ENCODE measurements at regions not wholly inside any gene's neighbourhood (a gene's known extent, or its start where the extent isn't known, plus 50 kb on each side); places are given as distances from the start of the nearest gene placed in this dataset.

GRCh38 chr5:155753943-155754581 lies 572.9 kb upstream of the SGCD start:
- DNase-seq: no peak
- ATAC-seq: no peak
- no peaks in the 10 kb centered on the region for H3K9me3 ChIP-seq (ENCODE audit: control insufficient read depth, low read length, poor library complexity, severe bottlenecking)
- Mint-ChIP-seq H3K27me3 (no peaks in the 10 kb centered on the region), H3K4me1 (no peaks in the 10 kb centered on the region), H3K4me3 (no peak overlapping the region), H3K27ac (no peak overlapping the region), H3K36me3 (ENCODE audit: low read depth) (peaks cover 2% of the 10 kb centered on the region)

- ATAC-seq (no peak), DNase-seq (no peak)
- H3K9me3 ChIP-seq (ENCODE audit: control insufficient read depth, low read length, poor library complexity, severe bottlenecking): no peaks in the 10 kb centered on the region
- Mint-ChIP-seq H3K4me1 (no peaks in the 10 kb centered on the region), H3K27ac (no peak overlapping the region), H3K27me3 (no peaks in the 10 kb centered on the region), H3K4me3 (no peak overlapping the region), H3K36me3 (ENCODE audit: low read depth) (no peaks in the 10 kb centered on the region)
Measured at GRCh38 chr5:155759252-155759651, 567.7 kb upstream of the SGCD start.

DNA sequence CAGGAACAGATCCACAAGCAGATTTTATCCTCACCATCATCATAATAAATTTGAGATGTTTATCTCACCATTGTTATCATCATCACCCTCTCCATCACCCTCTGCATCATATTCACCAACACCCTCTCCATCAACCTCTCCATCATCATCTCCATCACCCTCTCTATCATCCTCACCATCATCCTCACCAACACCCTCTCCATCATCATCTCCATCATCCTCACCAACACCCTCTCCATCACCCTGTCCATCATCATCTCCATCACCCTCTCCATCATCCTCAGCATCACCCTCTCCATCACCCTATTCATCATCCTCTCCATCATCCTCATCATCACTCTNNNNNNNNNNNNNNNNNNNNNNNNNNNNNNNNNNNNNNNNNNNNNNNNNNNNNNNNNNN lies 567.0 kb upstream of the SGCD start:
- ATAC-seq: no peak
- no peaks in the 10 kb centered on the region for H3K9me3 ChIP-seq (ENCODE audit: control insufficient read depth, low read length, poor library complexity, severe bottlenecking)
- H3K27ac Mint-ChIP-seq: no peak overlapping the region
- no peak overlapping the region for H3K4me3 Mint-ChIP-seq
- H3K36me3 Mint-ChIP-seq (ENCODE audit: low read depth): no peaks in the 10 kb centered on the region
- DNase-seq: no peak
- no peaks in the 10 kb centered on the region for H3K27me3 Mint-ChIP-seq
- no peaks in the 10 kb centered on the region for H3K4me1 Mint-ChIP-seq

GRCh38 chr5:155761502-155761901 lies 565.5 kb upstream of the SGCD start:
- H3K9me3 ChIP-seq (ENCODE audit: control insufficient read depth, low read length, poor library complexity, severe bottlenecking): no peaks in the 10 kb centered on the region
- Mint-ChIP-seq H3K27ac (no peak overlapping the region), H3K27me3 (no peaks in the 10 kb centered on the region), H3K4me3 (no peak overlapping the region), H3K4me1 (no peaks in the 10 kb centered on the region), H3K36me3 (ENCODE audit: low read depth) (no peaks in the 10 kb centered on the region)
- no peak for DNase-seq
- ATAC-seq: no peak

DNA sequence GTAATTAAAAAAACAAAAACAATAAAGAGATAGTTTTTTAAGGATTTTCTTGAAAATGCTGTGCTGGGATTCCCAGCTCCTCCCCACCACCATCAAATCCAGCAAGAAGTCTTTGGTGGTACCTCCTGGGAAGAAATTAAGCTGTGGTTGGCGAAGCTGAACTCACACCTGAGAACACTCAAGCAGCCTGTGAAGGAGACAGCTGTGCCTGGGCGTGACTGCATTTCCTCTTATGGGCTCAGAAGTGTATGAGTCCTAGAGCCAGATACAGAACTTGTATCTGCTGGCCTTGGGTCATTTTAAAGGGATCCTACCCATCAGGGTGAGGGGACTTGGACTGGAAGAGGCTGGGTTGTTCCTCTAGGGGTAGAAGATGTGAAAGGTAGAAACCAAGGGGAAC lies 561.2 kb upstream of the SGCD start:
- DNase-seq (no peak), ATAC-seq (no peak)
- no peaks in the 10 kb centered on the region for H3K9me3 ChIP-seq (ENCODE audit: control insufficient read depth, low read length, poor library complexity, severe bottlenecking)
- no peak overlapping the region for H3K27ac Mint-ChIP-seq
- no peaks in the 10 kb centered on the region for H3K36me3 Mint-ChIP-seq (ENCODE audit: low read depth)
- H3K4me3 Mint-ChIP-seq: no peak overlapping the region
- H3K27me3 Mint-ChIP-seq: peaks cover 5% of the 10 kb centered on the region
- H3K4me1 Mint-ChIP-seq: no peaks in the 10 kb centered on the region

DNA sequence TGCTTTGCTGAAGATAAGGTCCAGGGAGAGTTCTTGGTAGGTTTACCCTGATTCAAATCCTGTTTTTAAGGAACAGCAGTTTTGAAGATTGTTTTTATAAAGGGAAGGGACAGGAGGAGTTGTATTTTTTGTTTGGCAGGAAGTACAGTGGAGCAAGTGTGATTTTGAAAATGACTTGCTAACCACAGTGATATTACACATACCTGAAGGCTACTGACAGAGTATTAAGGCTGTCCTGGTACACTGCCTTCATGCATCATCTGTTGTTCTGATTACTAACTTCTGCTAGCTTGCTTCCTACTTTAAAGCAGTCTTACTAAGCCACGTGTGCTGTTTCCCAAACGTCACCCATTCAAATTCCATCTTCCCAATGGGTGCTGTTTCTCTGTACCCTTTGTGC lies 559.5 kb upstream of the SGCD start:
- Mint-ChIP-seq H3K4me1 (no peaks in the 10 kb centered on the region), H3K27ac (no peak overlapping the region), H3K4me3 (no peak overlapping the region), H3K36me3 (ENCODE audit: low read depth) (no peaks in the 10 kb centered on the region), H3K27me3 (peaks cover 5% of the 10 kb centered on the region)
- DNase-seq (no peak), ATAC-seq (no peak)
- no peaks in the 10 kb centered on the region for H3K9me3 ChIP-seq (ENCODE audit: control insufficient read depth, low read length, poor library complexity, severe bottlenecking)

DNA sequence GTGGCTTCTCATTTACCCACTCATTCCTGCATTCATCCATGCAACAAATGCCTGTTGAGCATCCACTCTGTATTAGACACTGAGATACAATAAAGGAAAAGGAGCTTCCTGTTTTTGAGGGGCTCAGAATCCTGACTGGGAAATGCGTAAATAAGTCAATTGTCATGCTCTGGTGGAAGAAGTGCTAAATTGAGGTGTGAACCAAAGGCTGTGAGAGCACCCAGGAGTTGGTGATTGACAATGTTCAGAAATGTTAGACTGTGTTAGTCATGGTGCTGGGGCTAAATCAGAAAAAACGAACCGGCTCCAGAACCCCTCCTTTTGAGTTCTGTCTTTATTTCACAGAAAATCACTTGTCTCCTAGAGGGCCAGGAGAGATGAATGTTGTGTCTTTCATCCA lies 558.6 kb upstream of the SGCD start:
- H3K27ac Mint-ChIP-seq: no peak overlapping the region
- H3K27me3 Mint-ChIP-seq: peaks cover 5% of the 10 kb centered on the region
- ATAC-seq: no peak
- H3K9me3 ChIP-seq (ENCODE audit: control insufficient read depth, low read length, poor library complexity, severe bottlenecking): no peaks in the 10 kb centered on the region
- H3K4me1 Mint-ChIP-seq: no peaks in the 10 kb centered on the region
- no peaks in the 10 kb centered on the region for H3K36me3 Mint-ChIP-seq (ENCODE audit: low read depth)
- DNase-seq: no peak
- H3K4me3 Mint-ChIP-seq: no peak overlapping the region

GRCh38 chr5:155772009-155772662 lies 554.8 kb upstream of the SGCD start:
- ATAC-seq: no peak
- no peaks in the 10 kb centered on the region for H3K9me3 ChIP-seq (ENCODE audit: control insufficient read depth, low read length, poor library complexity, severe bottlenecking)

DNA sequence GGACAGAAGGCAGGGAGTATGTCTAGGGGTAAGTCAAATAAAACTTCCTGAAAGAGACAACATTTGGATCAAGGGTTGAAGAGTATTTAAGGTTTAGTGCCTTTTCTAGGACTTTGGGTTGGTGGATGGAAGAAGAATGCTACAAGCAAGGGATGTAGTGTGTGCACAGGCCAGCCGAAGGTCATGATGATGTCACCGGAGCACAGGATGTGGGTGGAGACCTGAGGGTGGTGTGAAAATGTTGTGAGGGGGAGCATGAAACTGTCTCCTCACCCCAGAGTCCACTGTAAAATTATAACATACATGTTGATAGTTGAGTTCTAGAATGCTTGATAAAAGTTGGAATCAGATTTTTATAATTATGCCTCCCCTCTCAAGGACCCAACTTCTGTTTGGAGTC lies 553.3 kb upstream of the SGCD start:
- H3K36me3 Mint-ChIP-seq (ENCODE audit: low read depth): no peaks in the 10 kb centered on the region
- no peaks in the 10 kb centered on the region for H3K27me3 Mint-ChIP-seq
- no peaks in the 10 kb centered on the region for H3K9me3 ChIP-seq (ENCODE audit: control insufficient read depth, low read length, poor library complexity, severe bottlenecking)
- DNase-seq: no peak
- no peak for ATAC-seq
- H3K27ac Mint-ChIP-seq: no peak overlapping the region
- H3K4me3 Mint-ChIP-seq: no peak overlapping the region
- H3K4me1 Mint-ChIP-seq: no peaks in the 10 kb centered on the region

More at GRCh38 chr5:155772009-155772662, 554.8 kb upstream of the SGCD start:
- no peak overlapping the region for H3K27ac Mint-ChIP-seq
- no peaks in the 10 kb centered on the region for H3K4me1 Mint-ChIP-seq
- DNase-seq: no peak
- H3K4me3 Mint-ChIP-seq: no peak overlapping the region
- H3K27me3 Mint-ChIP-seq: peaks cover 1% of the 10 kb centered on the region
- H3K36me3 Mint-ChIP-seq (ENCODE audit: low read depth): no peaks in the 10 kb centered on the region

DNA sequence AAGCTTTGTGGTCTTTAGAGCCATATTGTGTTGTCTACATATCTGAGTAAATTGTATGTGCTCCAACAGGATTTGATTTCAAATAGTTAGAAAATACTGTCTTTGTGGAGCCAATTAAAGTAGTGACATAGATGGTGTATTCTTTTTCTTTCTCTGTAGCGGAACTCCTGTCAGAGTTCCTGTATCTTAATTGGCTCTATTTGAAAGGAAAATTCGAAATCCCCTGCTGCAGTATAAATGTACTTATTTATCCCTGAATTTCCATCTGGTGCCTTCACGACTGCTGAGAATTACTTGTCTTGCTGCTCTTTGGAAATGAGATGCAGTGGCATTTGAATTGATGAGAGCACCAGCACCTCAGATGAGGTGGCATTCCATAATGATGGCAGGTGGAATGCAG lies 546.7 kb upstream of the SGCD start:
- no peaks in the 10 kb centered on the region for H3K4me1 Mint-ChIP-seq
- ATAC-seq: no peak

DNA sequence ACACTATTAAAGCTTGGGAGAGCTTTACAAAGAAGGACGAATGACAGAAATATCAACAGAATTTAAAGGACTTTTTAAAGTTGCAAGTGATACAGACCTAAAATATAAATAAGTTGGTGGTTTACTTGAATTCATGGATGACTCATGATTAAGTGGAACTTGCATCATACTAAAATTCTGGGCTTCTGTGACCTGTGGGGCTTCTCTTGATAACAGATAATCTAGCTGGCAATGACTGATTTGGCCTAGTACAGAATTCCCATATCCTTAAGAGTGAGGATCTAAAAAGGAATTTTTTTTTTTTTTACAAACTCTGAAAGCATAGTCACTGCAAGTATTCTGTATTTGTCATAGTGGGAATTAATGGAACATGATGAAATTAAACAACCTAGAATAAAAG lies 543.7 kb upstream of the SGCD start:
- DNase-seq (no peak), ATAC-seq (no peak)
- no peaks in the 10 kb centered on the region for H3K9me3 ChIP-seq (ENCODE audit: control insufficient read depth, low read length, poor library complexity, severe bottlenecking)
- Mint-ChIP-seq H3K27ac (no peak overlapping the region), H3K27me3 (peaks cover 4% of the 10 kb centered on the region), H3K4me1 (no peaks in the 10 kb centered on the region), H3K36me3 (ENCODE audit: low read depth) (no peaks in the 10 kb centered on the region), H3K4me3 (no peak overlapping the region)

More for the DNA sequence above, 546.7 kb upstream of the SGCD start:
- Mint-ChIP-seq H3K27me3 (peaks cover 4% of the 10 kb centered on the region), H3K4me3 (no peak overlapping the region), H3K27ac (no peak overlapping the region), H3K36me3 (ENCODE audit: low read depth) (no peaks in the 10 kb centered on the region)
- no peaks in the 10 kb centered on the region for H3K9me3 ChIP-seq (ENCODE audit: control insufficient read depth, low read length, poor library complexity, severe bottlenecking)
- no peak for DNase-seq

GRCh38 chr5:155783791-155784190 lies 543.2 kb upstream of the SGCD start:
- no peaks in the 10 kb centered on the region for H3K9me3 ChIP-seq (ENCODE audit: control insufficient read depth, low read length, poor library complexity, severe bottlenecking)
- no peak overlapping the region for H3K4me3 Mint-ChIP-seq
- H3K27ac Mint-ChIP-seq: no peak overlapping the region
- ATAC-seq: no peak
- peaks cover 4% of the 10 kb centered on the region for H3K27me3 Mint-ChIP-seq
- H3K4me1 Mint-ChIP-seq: no peaks in the 10 kb centered on the region
- H3K36me3 Mint-ChIP-seq (ENCODE audit: low read depth): no peaks in the 10 kb centered on the region
- no peak for DNase-seq

DNA sequence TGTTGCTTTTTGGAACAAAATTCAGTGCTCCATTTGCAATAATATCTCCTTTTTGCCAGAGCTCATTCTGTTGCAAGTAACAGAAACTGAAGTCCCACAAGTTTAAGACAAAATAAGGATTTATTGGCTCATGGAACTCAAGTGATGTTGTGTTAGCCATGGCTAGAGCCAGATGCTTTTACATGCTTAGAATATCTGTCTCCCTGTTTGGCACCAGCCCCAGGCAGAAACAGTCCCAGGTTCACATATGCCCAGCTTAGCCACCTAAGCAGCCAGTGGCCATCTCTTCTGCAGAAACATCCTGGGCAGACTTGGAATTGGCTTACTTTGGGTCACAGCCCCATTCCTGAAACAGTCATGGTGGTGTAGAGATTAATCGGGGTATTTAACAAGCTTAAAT lies 540.9 kb upstream of the SGCD start:
- Mint-ChIP-seq H3K36me3 (ENCODE audit: low read depth) (no peaks in the 10 kb centered on the region), H3K4me1 (no peaks in the 10 kb centered on the region), H3K27me3 (peaks cover 4% of the 10 kb centered on the region), H3K27ac (no peak overlapping the region), H3K4me3 (no peak overlapping the region)
- H3K9me3 ChIP-seq (ENCODE audit: control insufficient read depth, low read length, poor library complexity, severe bottlenecking): no peaks in the 10 kb centered on the region
- ATAC-seq (no peak), DNase-seq (no peak)

DNA sequence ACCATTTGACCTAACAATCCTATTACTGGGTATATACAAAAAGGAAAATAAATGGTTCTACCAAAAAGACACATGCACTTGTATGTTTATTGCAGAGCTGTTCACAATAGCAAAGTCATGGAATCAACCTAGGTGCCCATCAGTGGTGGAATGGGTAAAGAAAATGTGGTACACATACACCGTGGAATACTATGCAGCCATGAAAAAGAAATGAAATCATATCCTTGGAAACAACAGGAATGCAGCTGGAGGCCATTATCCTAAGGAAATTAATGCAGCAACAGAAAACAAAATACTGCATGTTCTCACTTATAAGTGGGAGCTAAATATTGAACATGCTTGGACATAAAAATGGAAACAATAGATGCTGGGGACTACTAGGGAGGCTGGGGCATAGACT lies 534.1 kb upstream of the SGCD start:
- peaks cover 6% of the 10 kb centered on the region for H3K9me3 ChIP-seq (ENCODE audit: control insufficient read depth, low read length, poor library complexity, severe bottlenecking)
- Mint-ChIP-seq H3K36me3 (ENCODE audit: low read depth) (no peaks in the 10 kb centered on the region), H3K4me1 (no peaks in the 10 kb centered on the region), H3K27ac (no peak overlapping the region), H3K4me3 (no peak overlapping the region), H3K27me3 (no peaks in the 10 kb centered on the region)
- ATAC-seq: no peak
- no peak for DNase-seq
